ENCODE measurements at regions not wholly inside any gene's neighbourhood (a gene's known extent, or its start where the extent isn't known, plus 50 kb on each side); places are given as distances from the start of the nearest gene placed in this dataset.

DNA sequence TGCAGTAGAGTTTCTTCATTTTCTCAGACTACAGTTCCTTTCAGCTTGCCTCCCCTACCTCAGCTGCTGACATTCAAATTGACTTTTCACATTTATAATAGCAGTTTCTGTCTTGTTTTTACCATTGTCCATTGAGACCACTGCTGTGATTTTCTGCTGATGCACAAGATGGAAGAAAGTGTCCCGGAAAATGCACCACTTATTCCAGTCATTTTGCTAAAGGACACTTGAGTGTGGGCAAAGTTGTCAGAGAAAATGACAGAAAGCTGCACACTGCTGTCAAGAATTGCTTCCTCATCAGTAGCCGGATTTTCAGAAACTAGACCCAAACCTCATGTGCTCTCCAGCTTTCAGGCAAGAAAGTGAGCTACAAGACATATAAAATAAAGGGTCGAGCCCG is 546.2 kb upstream of the SETBP1 start:
- Histone ChIP-seq H3K9ac (no peak overlapping the region), H3K79me2 (ENCODE audit: low read depth) (no peaks in the 10 kb centered on the region), H3K4me2 (no peak overlapping the region), H3K36me3 (no peaks in the 10 kb centered on the region), H3K27ac (no peak overlapping the region), H3K4me1 (no peaks in the 10 kb centered on the region), H3F3A (ENCODE audit: low read depth) (no peaks in the 10 kb centered on the region), H2AFZ (replicated peaks) (no peak overlapping the region), H3K9me3 (ENCODE audit: low read depth) (no peaks in the 10 kb centered on the region), H3K4me3 (no peak overlapping the region), H3K27me3 (no peaks in the 10 kb centered on the region), H4K20me1 (ENCODE audit: low read depth) (no peaks in the 10 kb centered on the region)
- TF ChIP-seq, protein P1, sequence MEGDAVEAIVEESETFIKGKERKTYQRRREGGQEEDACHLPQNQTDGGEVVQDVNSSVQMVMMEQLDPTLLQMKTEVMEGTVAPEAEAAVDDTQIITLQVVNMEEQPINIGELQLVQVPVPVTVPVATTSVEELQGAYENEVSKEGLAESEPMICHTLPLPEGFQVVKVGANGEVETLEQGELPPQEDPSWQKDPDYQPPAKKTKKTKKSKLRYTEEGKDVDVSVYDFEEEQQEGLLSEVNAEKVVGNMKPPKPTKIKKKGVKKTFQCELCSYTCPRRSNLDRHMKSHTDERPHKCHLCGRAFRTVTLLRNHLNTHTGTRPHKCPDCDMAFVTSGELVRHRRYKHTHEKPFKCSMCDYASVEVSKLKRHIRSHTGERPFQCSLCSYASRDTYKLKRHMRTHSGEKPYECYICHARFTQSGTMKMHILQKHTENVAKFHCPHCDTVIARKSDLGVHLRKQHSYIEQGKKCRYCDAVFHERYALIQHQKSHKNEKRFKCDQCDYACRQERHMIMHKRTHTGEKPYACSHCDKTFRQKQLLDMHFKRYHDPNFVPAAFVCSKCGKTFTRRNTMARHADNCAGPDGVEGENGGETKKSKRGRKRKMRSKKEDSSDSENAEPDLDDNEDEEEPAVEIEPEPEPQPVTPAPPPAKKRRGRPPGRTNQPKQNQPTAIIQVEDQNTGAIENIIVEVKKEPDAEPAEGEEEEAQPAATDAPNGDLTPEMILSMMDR (IDR thresholded peaks at IDR 0.05) = no peak
- TF ChIP-seq EZH2 (IDR thresholded peaks at IDR 0.05) = no peak
- TF ChIP-seq EZH2phosphoT487 (IDR thresholded peaks at IDR 0.05) = no peak
- no peak overlapping the region for H3K27ac Mint-ChIP-seq
- H3K27me3 Mint-ChIP-seq (ENCODE audit: insufficient read depth, low read depth) = no peaks in the 10 kb centered on the region
- H3K4me3 Mint-ChIP-seq = no peak overlapping the region
- no peak for DNase-seq (ENCODE audit: low spot score)
- H3K9me3 Mint-ChIP-seq = no peaks in the 10 kb centered on the region
- peaks cover 4% of the 10 kb centered on the region for H3K4me1 Mint-ChIP-seq
- no peaks in the 10 kb centered on the region for H3K36me3 Mint-ChIP-seq

DNA sequence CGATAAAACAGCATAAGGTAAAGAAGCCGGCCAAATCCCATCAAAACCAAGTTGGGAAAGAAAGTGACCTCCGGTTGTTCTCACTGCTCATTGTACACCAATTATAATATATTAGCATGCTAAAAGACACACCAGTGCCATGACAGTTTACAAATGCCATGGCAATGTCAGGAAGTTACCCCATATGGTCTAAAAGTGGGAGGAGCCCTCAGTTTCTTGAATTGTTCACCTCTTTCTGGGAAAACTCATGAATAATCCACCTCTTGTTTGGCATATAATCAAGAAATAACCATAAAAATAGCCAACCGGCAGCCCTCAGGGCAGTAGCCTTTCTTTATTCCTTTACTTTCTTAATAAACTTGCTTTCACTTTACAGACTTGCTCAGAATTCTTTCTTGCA is 544.9 kb upstream of the SETBP1 start:
- Histone ChIP-seq H3K27ac (no peak overlapping the region), H3K4me1 (no peaks in the 10 kb centered on the region), H4K20me1 (ENCODE audit: low read depth) (no peaks in the 10 kb centered on the region), H3K79me2 (ENCODE audit: low read depth) (no peaks in the 10 kb centered on the region), H3K9me3 (ENCODE audit: low read depth) (no peaks in the 10 kb centered on the region), H3F3A (ENCODE audit: low read depth) (no peaks in the 10 kb centered on the region), H3K36me3 (no peaks in the 10 kb centered on the region), H3K9ac (no peak overlapping the region), H3K4me2 (no peak overlapping the region), H2AFZ (replicated peaks) (no peak overlapping the region), H3K4me3 (no peak overlapping the region), H3K27me3 (no peaks in the 10 kb centered on the region)
- TF ChIP-seq EZH2 (IDR thresholded peaks at IDR 0.05) (no peak), EZH2phosphoT487 (IDR thresholded peaks at IDR 0.05) (no peak)
- TF ChIP-seq, protein P1 (IDR thresholded peaks at IDR 0.05) = no peak
- Mint-ChIP-seq H3K4me1 (no peaks in the 10 kb centered on the region), H3K36me3 (no peaks in the 10 kb centered on the region), H3K27me3 (ENCODE audit: insufficient read depth, low read depth) (no peaks in the 10 kb centered on the region), H3K27ac (no peak overlapping the region), H3K9me3 (no peaks in the 10 kb centered on the region), H3K4me3 (no peak overlapping the region)
- no peak for DNase-seq (ENCODE audit: low spot score)

DNA sequence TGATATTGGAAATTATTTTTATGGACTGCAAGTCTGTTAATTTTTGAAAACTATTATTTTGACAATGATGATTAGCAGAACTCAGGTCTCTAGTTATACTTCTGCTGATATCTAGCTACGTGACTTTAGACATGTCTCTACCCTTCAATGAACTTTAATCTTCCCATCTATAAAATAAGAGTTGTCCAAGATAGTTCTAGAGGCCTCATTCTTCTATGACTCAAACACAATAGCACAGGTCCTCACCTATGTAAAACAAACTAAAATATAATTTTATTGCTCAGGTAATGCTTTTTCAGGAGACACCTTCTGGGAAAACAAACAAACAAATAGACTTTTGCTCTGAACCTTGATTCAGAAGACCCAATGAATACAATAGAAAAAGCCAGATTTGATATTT is 544.4 kb upstream of the SETBP1 start:
- no peak overlapping the region for H3K4me3 Mint-ChIP-seq
- Histone ChIP-seq H3F3A (ENCODE audit: low read depth) (no peaks in the 10 kb centered on the region), H3K27me3 (no peaks in the 10 kb centered on the region), H3K79me2 (ENCODE audit: low read depth) (no peaks in the 10 kb centered on the region), H3K27ac (no peak overlapping the region), H2AFZ (replicated peaks) (no peak overlapping the region), H3K4me1 (no peaks in the 10 kb centered on the region), H3K4me3 (no peak overlapping the region), H4K20me1 (ENCODE audit: low read depth) (no peaks in the 10 kb centered on the region), H3K36me3 (no peaks in the 10 kb centered on the region), H3K9me3 (ENCODE audit: low read depth) (no peaks in the 10 kb centered on the region), H3K4me2 (no peak overlapping the region), H3K9ac (no peak overlapping the region)
- H3K4me1 Mint-ChIP-seq = no peaks in the 10 kb centered on the region
- no peak for DNase-seq (ENCODE audit: low spot score)
- TF ChIP-seq, protein P1 (IDR thresholded peaks at IDR 0.05) = no peak
- TF ChIP-seq EZH2phosphoT487 (IDR thresholded peaks at IDR 0.05) (no peak), EZH2 (IDR thresholded peaks at IDR 0.05) (no peak)
- no peaks in the 10 kb centered on the region for H3K36me3 Mint-ChIP-seq
- no peaks in the 10 kb centered on the region for H3K27me3 Mint-ChIP-seq (ENCODE audit: insufficient read depth, low read depth)
- H3K9me3 Mint-ChIP-seq = no peaks in the 10 kb centered on the region
- no peak overlapping the region for H3K27ac Mint-ChIP-seq

DNA sequence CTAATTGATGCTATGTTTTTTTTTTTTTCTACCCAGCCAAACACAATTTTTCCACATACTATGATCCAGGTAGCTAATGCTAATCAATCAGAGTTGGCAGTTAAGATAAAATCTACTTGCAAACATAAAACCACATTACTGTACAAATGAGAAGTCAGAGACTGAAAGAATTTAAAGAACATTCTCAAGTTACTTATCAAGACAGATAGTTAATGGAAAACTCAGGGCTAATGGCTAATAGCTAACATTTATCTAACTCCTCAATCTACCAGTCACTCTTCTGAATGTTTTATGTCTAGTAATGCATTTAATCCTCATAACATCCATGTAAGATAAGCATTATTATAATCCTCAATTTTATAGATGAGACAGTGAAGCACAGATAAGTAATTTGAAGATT is 537.6 kb upstream of the SETBP1 start:
- H3K36me3 ChIP-seq = no peaks in the 10 kb centered on the region
- Mint-ChIP-seq H3K27ac (no peak overlapping the region), H3K36me3 (no peaks in the 10 kb centered on the region)

More for the DNA sequence above, 537.6 kb upstream of the SETBP1 start:
- H4K20me1 ChIP-seq (ENCODE audit: low read depth) = no peaks in the 10 kb centered on the region
- no peaks in the 10 kb centered on the region for H3K4me1 Mint-ChIP-seq
- no peak for TF ChIP-seq EZH2 (IDR thresholded peaks at IDR 0.05)
- TF ChIP-seq EZH2phosphoT487 (IDR thresholded peaks at IDR 0.05) = no peak
- TF ChIP-seq, protein P1 (IDR thresholded peaks at IDR 0.05) = no peak
- no peaks in the 10 kb centered on the region for H3F3A ChIP-seq (ENCODE audit: low read depth)
- no peak overlapping the region for H3K27ac ChIP-seq
- H3K4me1 ChIP-seq = no peaks in the 10 kb centered on the region
- H3K9me3 ChIP-seq (ENCODE audit: low read depth) = no peaks in the 10 kb centered on the region
- H3K9ac ChIP-seq = no peak overlapping the region
- H3K9me3 Mint-ChIP-seq = no peaks in the 10 kb centered on the region
- no peaks in the 10 kb centered on the region for H3K79me2 ChIP-seq (ENCODE audit: low read depth)
- H3K4me3 Mint-ChIP-seq = no peak overlapping the region
- no peak for DNase-seq (ENCODE audit: low spot score)
- H3K27me3 Mint-ChIP-seq (ENCODE audit: insufficient read depth, low read depth) = no peaks in the 10 kb centered on the region
- no peak overlapping the region for H3K4me2 ChIP-seq
- H2AFZ ChIP-seq (replicated peaks) = no peak overlapping the region
- H3K27me3 ChIP-seq = no peaks in the 10 kb centered on the region
- H3K4me3 ChIP-seq = no peak overlapping the region

All from neural progenitor cell (in vitro differentiated cells).